HFFc6 (cell line): ENCODE measurements at regions not wholly inside any gene's neighbourhood (a gene's known extent, or its start where the extent isn't known, plus 50 kb on each side); places are given as distances from the start of the nearest gene placed in this dataset.

Experiments used
- DNase-seq: peaks from one replicate; pipeline ENCODE4 v3.0.0-alpha.2; 2018
- H3K27ac Mint-ChIP-seq: 2 replicates; pipeline ENCODE4 v1.8.0; 2020; ENCODE audit warnings: mild to moderate bottlenecking, mixed read lengths
- H3K27me3 Mint-ChIP-seq: 2 replicates; pipeline ENCODE4 v1.8.0; 2021; ENCODE audit warnings: mild to moderate bottlenecking, moderate library complexity, mixed read lengths; ENCODE audit not compliant: insufficient read depth
- H3K36me3 Mint-ChIP-seq: 2 replicates; pipeline ENCODE4 v1.8.0; 2021; ENCODE audit warnings: low read depth, mixed read lengths
- H3K4me1 Mint-ChIP-seq: 2 replicates; pipeline ENCODE4 v1.8.0; 2020; ENCODE audit warnings: low read depth, mixed read lengths
- H3K4me3 Mint-ChIP-seq: 2 replicates; pipeline ENCODE4 v1.8.0; 2020; ENCODE audit warnings: mild to moderate bottlenecking, moderate library complexity, mixed read lengths
- H3K9me3 Mint-ChIP-seq: 2 replicates; pipeline ENCODE4 v1.8.0; 2020; ENCODE audit warnings: mild to moderate bottlenecking, mixed read lengths
- TF ChIP-seq, protein P1 (sequence below): fragments of 200-600 bp; sonication (generic); IDR thresholded peaks from 2 replicates; pipeline ENCODE4 v1.5.0; 2021; ENCODE audit warnings: antibody characterized with exemption, mild to moderate bottlenecking

- 0 out of 2 replicates have a peak, but pooled peaks cover 5% of the 10 kb centered on the region for H3K27me3 Mint-ChIP-seq
- TF ChIP-seq, protein P1, sequence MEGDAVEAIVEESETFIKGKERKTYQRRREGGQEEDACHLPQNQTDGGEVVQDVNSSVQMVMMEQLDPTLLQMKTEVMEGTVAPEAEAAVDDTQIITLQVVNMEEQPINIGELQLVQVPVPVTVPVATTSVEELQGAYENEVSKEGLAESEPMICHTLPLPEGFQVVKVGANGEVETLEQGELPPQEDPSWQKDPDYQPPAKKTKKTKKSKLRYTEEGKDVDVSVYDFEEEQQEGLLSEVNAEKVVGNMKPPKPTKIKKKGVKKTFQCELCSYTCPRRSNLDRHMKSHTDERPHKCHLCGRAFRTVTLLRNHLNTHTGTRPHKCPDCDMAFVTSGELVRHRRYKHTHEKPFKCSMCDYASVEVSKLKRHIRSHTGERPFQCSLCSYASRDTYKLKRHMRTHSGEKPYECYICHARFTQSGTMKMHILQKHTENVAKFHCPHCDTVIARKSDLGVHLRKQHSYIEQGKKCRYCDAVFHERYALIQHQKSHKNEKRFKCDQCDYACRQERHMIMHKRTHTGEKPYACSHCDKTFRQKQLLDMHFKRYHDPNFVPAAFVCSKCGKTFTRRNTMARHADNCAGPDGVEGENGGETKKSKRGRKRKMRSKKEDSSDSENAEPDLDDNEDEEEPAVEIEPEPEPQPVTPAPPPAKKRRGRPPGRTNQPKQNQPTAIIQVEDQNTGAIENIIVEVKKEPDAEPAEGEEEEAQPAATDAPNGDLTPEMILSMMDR = no peak
- no peak overlapping the region for H3K27ac Mint-ChIP-seq
- peaks cover 12% of the 10 kb centered on the region for H3K4me1 Mint-ChIP-seq
- H3K36me3 Mint-ChIP-seq = peaks cover 7% of the 10 kb centered on the region; the same call in 1 of the 2 replicates
- H3K9me3 Mint-ChIP-seq = peaks cover 7% of the 10 kb centered on the region
- H3K4me3 Mint-ChIP-seq = no peak overlapping the region
- no peak for DNase-seq
Measured at GRCh38 chr6:5946701-5947100, 60.0 kb downstream of the NRN1 start.

- DNase-seq = no peak
- Mint-ChIP-seq H3K27ac (no peak overlapping the region), H3K27me3 (0 out of 2 replicates have a peak, but pooled peaks cover 5% of the 10 kb centered on the region), H3K36me3 (peaks cover 7% of the 10 kb centered on the region; the same call in 1 of the 2 replicates), H3K4me3 (no peak overlapping the region), H3K9me3 (peaks cover 7% of the 10 kb centered on the region), H3K4me1 (peaks cover 17% of the 10 kb centered on the region)
- TF ChIP-seq, protein P1 = no peak
Measured at GRCh38 chr6:5946181-5946580, 60.5 kb downstream of the NRN1 start.

GRCh38 chr6:5943591-5943990, 63.1 kb downstream of the NRN1 start:
- H3K27me3 Mint-ChIP-seq = peaks cover 3% of the 10 kb centered on the region; the same call in 1 of the 2 replicates
- no peak for DNase-seq
- H3K9me3 Mint-ChIP-seq = peaks cover 7% of the 10 kb centered on the region
- no peak overlapping the region for H3K4me3 Mint-ChIP-seq
- TF ChIP-seq, protein P1 = no peak
- no peak overlapping the region for H3K27ac Mint-ChIP-seq
- H3K36me3 Mint-ChIP-seq = peaks cover 7% of the 10 kb centered on the region; the same call in 1 of the 2 replicates
- peaks cover 29% of the 10 kb centered on the region for H3K4me1 Mint-ChIP-seq

DNA sequence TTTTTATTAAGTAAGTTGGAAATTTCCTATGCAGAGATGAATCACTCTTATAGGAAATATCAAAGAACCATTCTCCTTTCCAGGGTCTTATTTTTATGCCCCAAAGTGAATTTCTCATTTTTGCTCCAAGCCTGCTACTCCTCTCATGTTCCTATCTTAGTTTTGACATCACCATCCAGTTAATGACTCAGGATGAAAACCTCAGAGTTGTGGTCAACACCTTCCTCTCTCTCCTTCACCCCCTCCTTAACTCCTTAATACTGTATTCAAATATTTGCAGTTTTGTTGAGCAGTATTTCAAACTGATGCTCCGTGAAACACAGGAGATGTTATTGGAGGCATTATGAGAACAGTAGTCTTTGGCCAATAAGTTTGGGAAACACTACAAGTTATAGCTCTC, 64.1 kb downstream of the NRN1 start:
- H3K9me3 Mint-ChIP-seq = peaks cover 7% of the 10 kb centered on the region
- TF ChIP-seq, protein P1 = no peak
- DNase-seq = no peak
- H3K36me3 Mint-ChIP-seq = peaks cover 7% of the 10 kb centered on the region; the same call in 1 of the 2 replicates
- H3K27ac Mint-ChIP-seq = no peak overlapping the region; the same call in 1 of the 2 replicates
- no peaks in the 10 kb centered on the region; the same call in 1 of the 2 replicates for H3K27me3 Mint-ChIP-seq
- H3K4me3 Mint-ChIP-seq = no peak overlapping the region
- H3K4me1 Mint-ChIP-seq = peaks cover 29% of the 10 kb centered on the region

GRCh38 chr6:5941188-5941587, 65.5 kb downstream of the NRN1 start:
- TF ChIP-seq, protein P1 = no peak

More at GRCh38 chr6:5941188-5941587, 65.5 kb downstream of the NRN1 start:
- peaks cover 7% of the 10 kb centered on the region for H3K9me3 Mint-ChIP-seq
- DNase-seq = no peak
- H3K27me3 Mint-ChIP-seq = no peaks in the 10 kb centered on the region; the same call in 1 of the 2 replicates
- peak overlapping the region; percentile 4; the same call in 1 of the 2 replicates for H3K4me3 Mint-ChIP-seq
- peaks cover 7% of the 10 kb centered on the region; the same call in 1 of the 2 replicates for H3K36me3 Mint-ChIP-seq
- peaks cover 37% of the 10 kb centered on the region for H3K4me1 Mint-ChIP-seq
- no peak overlapping the region for H3K27ac Mint-ChIP-seq
